NCI-H526 (cell line): ENCODE measurements at regions not wholly inside any gene's neighbourhood (a gene's known extent, or its start where the extent isn't known, plus 50 kb on each side); places are given as distances from the start of the nearest gene placed in this dataset.

Experiments used
- DNase-seq, 2 experiments: peaks; one replicate each; lab custom pipeline; 2025; lab: John Stamatoyannopoulos, UW

DNA sequence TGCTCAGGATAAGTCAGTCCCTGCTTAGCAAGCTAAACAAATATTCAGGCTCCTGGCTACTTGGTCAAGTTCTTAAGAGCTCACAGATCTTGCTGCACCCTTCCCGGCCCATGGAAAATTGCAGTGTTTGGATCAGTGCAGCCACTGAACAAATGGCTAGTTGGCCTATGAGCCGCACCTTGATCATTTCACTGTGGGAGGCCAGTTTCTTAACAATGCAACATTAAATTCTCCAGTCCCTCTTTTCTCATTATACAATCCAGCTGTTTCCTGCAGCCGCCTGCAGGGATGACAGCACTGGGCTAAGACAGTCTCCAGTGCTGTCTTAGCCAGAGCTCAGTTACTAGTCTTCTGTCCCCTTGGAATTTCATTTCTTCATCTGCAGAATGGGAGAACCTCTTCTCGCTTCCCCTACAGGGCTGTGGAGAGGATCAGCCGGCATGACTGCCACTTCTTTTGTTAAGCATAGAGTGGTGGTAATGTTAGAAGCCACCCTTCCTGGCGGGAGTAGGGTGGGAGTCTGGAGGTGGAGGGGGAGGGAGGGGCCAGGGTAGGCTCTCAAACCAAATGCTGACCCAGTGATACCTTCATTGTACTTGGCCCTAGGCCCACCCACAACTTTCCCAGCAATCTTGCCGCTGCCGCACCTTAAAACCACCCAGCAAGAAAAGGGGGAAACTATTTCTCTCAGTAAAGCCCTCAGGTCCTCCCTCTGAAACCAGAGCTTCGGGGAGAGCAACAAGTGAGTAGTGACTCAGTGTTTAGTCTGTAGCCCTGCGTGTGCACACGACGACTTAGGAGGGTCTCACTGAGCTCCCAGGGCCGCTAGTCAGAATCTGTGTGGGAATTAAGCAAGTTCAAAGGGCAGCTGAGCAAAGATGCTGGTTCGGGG, 145.7 kb downstream of the NUAK1 start:
- DNase-seq, result no peak

DNA sequence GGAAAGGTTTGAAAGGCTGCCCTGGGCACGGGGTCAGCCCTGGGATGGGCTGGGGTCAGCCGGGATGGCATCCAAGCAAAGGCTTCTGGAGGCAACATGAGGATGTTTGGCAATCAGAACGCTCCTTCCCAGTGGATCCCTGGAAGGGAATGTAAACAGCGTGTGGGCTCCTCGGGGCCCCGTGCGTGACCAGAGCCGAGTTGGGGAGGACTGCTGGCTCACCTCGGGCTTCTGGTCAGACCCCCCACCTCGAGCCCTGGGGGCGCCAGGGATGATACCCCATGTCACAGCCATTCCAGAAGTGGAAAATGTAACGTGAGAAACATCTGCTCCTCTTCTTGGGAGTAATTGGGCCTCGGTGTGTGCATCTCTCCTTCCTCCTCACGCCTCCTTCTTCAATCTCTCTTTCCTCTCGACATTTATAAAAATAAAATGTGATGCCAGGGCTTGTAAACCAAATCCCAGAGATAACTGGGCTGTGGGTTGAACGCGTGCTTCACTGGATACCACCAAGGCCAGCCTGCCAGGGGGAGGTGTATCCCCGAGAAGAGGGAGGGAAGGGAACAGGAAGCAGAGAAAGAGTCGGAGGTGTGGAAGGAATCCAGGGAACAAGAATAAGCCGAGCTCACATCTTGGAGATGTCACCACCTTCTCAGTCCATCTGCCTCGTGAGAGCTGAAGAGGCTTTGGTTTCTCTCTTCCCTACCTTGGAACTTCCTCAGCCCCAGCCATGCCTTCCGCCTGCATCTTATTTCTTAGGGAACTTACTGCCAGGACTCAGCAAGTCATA, 144.8 kb downstream of the NUAK1 start:
- DNase-seq, result no peak

DNA sequence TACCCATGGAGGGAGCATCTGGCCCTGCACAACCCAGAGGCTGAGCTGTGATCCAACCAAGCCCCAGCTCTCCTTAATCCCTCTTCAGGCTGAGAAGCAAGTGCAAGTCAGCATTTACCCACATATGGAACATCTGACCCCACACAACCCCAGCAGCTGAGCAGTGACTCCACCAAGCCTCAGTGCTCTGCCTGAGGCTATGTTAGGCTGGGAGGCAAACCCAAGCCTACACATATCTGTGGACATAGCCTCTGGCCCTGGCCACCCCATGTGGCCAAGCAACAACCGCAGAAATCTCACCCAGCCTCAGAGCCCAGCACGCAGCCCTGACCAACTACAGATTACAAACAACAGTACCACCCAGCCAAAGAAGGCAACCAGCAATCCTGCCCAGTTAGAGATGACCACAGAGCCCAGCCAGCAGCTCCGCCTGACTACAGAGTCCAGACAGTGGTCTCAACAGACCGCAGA, 142.8 kb downstream of the NUAK1 start:
- no peak for DNase-seq

DNA sequence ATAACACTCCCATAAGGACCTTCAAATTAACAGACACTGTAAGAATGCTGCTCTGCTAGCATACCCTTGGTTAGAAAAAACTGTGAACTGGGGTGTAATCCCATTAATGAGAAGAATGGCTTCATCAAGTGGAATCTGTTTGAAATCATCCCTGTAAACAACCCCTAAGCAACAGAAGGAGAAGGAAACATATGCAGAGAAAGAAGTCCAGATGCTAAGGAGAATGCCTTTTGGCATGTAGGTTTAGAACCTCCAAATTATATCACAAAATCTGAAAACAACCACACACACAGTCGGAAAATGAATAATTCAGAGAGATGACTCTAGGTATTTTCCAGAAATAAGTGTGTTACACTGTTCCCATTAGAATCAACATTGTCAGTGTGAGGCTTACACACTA, 140.2 kb downstream of the NUAK1 start:
- DNase-seq, result no peak

DNA sequence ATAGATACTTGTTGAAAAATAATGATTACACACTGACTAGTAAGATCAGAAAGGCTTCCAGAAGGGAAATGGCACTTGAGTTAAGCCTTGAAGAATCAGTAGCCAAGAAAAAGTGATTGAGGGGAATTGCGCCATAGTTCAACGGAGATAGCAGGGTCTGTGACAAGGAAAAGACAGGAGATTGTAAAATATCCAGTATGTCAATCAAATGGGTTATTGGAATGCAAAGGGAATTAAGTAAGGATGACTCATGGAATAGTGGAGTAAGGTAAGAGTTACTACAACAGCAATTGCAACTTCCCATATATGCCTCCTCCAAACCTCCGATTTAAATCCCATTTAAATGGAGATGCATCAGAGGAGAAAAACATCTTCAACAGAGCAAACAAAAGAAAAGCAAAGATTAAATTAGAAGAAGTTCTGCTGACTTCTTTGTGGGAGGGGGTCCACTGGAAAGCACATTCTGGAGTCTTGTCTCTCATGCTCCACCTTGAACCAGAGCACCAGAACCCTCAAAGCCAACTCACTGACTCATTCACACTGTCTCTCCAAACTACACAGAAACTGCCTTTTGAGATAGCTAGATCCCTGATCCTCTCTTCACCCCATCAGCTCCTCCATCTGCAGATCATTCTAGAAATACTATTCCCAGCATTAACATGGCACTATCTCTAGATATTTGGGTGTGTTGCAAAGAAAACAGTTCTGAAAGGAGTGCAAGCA, 138.2 kb downstream of the NUAK1 start:
- DNase-seq, result no peak

DNA sequence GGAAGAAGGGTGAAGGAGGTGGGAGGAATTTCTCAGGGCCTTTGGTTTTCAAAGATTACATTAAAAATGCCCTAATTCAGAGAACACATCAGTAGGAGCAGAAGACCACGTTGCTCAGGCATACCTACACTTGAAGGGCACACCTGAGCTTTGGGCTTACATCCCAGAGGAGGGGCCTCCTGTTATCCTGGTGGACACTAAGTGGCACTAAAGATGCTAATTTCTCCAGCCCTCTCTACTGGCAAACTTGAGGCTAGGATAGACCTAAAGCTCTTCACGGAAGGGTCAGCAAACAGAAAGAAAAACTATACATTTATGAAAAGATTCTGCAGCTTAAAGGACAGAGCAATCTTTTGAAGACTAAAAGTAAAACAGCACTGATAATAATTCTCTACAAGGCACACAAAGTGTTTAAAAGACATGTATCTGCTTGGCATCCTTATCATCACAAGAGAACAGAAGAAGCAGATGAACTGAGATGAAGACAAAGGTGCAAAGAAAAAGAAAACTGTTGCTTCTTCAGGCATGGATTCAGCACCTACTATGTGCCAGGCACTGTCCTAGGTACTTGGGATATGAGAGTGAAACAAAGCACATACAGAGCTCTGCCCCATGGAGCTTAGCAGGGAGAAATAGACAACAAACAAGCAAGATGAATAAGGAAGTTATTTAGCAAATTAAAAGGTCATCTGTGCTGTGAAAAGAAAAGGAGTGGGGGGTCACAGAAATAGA, 137.5 kb downstream of the NUAK1 start:
- DNase-seq, result no peak

DNA sequence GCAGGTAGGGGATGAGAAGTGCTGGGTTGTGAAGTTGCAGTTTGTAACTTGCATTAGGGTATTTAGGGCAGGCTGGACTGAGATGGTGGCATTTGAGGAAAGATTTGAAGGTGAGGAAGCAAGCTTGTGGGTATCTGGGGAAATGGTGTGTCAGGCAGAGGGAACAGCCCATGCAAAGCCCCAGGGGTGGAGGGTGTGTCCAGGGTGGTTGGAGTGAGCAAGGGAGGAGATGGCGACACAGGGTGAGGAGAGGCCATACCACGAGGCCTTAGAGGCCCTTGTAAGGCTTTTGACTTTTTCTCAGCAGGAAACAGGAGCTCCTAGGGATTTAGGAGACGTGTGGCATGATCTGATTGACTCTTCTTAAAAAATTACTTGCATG, 136.9 kb downstream of the NUAK1 start:
- no peak for DNase-seq

DNA sequence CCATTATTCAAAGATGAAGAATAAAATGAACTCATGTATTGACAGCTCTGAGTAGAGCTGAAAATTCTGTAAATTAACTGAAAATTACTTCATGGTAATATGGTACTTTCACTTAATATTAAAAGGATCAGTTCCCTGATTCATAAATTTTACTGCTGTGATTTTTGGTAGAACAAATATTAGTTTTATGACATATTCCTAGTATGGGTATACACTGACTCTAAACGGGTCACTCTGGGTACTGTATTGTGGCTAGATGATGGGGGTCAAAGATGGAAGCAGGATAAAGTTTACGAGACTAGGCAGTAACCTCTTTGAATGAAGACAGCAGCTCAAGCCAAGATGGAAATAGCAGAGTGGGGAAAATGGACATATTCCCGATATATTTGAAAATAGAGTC, 135.5 kb downstream of the NUAK1 start:
- no peak for DNase-seq

DNA sequence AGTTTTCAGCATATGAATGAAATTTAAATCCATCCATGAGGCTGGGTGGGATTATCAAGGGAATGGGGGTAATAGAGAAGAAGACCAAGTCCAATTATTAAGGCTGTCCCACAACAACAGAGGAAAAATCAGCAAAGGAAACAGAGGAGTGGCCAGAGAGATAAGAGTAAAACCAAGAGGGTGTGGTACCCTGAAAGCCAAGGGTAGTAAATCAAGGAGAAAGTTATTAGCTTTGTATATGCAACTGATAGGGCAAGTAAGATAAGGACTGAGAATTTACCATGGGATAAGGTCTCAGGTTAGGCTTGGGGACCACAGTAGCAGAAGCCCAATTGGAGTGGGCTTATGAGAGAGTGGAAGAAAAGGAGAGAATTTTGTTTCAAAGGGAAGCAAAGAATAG, 134.5 kb downstream of the NUAK1 start:
- no peak for DNase-seq

DNA sequence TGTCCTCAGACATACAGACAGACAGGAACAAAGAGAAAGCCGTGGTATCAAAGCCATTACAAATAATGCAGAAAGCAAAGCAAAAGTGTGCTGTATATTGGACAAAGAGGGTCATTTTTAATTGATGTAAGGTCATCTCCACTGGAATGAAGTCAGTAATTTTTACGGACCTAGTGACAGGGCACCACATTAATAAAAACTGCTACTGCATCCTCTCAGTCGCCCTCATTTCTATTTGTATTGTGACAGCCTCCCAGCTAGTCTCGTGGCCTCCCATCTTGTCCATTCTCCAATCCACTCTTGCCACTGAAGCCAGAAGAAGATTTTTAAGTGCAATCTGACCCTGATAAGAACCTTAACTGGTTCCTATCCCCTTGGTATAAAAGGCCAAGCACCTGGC, 132.4 kb downstream of the NUAK1 start:
- DNase-seq, result no peak

DNA sequence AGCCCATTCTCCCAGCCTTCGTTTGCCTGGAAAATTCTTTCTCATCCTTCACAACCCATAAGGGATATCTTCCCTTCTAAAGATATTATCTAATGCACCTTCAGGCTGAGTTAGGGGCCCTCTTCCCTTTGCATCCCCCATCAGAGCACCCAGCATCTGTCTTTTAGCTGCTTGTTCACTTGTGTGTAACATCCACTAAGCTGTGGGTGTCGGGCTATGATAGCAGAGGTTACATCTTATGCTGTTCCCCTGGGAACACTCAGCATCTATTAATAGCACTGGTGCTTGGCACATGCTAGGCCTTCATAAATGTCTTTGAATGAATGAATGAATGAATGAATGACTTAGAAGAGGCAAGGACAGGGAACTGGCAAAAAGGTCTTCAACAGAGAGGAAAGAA, 131.8 kb downstream of the NUAK1 start:
- DNase-seq, result no peak

DNA sequence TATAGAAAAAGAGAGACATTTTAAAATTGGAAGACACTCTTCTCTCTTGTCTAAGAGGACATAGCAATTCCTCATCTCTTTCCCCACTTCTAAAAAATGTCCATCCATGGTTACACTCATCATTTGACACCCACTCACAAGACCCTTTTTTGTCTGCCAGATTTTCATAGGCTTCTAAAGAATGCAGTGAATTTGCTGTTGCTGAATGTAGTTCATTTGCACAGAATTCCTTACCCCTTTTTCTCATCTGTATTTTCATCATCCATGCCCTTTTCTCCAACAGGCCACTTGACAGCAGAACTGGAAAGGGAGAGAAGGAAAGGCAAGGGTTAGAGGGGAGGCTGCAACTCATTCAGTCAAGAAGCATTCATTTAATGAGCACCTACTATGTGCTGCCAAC, 128.0 kb downstream of the NUAK1 start:
- no peak for DNase-seq
